ENCODE measurements at regions not wholly inside any gene's neighbourhood (a gene's known extent, or its start where the extent isn't known, plus 50 kb on each side); places are given as distances from the start of the nearest gene placed in this dataset.

DNA sequence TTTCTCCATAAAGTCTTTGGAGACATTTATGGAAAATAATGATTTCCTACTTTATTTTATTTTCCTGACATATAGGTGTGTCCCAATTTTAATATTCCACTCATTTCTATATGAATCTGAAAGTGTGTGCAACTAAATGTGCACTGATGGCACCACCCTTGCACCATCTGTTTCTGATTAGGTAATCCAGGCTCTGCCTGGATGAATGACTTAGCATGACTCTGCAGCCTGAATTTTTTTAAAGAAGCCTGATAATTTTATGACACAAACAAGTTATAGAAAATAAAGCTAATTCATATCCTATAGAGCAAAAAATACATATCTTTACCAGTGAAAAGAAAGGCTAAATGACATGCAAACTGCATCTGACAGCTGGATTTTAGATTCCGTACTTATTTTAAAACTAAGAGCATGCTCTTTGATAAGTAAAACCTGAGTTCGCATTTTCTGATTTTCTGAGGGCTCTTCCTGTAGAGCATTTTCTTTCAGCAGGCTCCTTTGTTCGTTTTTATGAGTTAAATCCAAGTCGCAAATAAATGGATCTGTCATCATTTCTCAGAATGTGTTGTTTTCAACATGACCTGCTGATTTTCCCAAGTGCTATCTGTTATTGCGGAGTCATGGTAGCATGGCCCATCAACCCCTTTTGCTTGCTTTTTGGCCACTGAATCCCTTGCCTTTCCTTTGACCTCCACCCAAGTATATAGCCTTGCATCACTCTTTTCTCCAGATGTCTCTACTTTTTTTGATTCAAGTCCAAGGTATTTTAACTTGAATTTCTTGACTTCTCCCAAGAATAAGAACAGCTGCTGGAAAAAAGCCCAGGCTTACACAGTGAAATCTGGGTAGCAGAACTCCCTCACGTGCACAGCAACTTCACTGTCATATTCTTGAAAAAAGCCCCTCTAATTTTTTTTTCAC lies 52.8 kb upstream of the LYPLAL1 start:
- intact Hi-C loops (cut with DNase I, micrococcal nuclease): no loop called here
- no peaks in the 10 kb centered on the region for H3K36me3 Mint-ChIP-seq (ENCODE audit: low read depth)
- no peak overlapping the region for H3K4me3 Mint-ChIP-seq
- POLR2A ChIA-PET: no interaction called here
- H3K27me3 Mint-ChIP-seq: no peaks in the 10 kb centered on the region
- no peaks in the 10 kb centered on the region for H3K9me3 Mint-ChIP-seq (ENCODE audit: low read depth)
- ATAC-seq (no peak), DNase-seq (no peak)
- no peaks in the 10 kb centered on the region for H3K4me1 Mint-ChIP-seq
- H3K27ac Mint-ChIP-seq: no peak overlapping the region
- CTCF ChIA-PET: interaction anchor here (0.6 kb wide), 1 partner anchor 13 kb away, joined by 3 read pairs; no protein-coding TSS in a partner anchor

DNA sequence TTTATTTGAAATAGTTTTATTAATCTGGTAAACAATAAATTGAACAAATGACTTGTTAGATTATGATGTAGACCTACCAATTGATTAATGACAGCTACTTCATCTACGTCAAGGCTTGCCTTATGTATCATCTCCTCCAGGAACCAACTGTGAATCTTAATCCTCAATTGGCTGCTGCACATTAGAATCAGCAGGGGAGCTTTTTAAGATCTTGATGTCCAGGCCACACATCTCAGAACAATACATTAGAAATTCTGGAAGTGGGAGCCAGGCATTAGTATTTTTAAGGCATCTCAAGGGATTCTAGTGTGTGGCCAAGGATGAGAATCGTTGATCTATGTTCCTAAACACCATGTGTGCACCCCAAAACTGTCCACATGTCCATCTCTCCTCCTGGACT lies 52.0 kb upstream of the LYPLAL1 start:
- ChIA-PET POLR2A (no interaction called here), CTCF (no interaction called here)
- intact Hi-C loops (cut with DNase I, micrococcal nuclease): no loop called here
- H3K4me3 Mint-ChIP-seq: no peak overlapping the region
- DNase-seq: no peak
- ATAC-seq: no peak
- H3K4me1 Mint-ChIP-seq: no peaks in the 10 kb centered on the region
- no peak overlapping the region for H3K27ac Mint-ChIP-seq
- no peaks in the 10 kb centered on the region for H3K27me3 Mint-ChIP-seq
- no peaks in the 10 kb centered on the region for H3K9me3 Mint-ChIP-seq (ENCODE audit: low read depth)
- no peaks in the 10 kb centered on the region for H3K36me3 Mint-ChIP-seq (ENCODE audit: low read depth)

DNA sequence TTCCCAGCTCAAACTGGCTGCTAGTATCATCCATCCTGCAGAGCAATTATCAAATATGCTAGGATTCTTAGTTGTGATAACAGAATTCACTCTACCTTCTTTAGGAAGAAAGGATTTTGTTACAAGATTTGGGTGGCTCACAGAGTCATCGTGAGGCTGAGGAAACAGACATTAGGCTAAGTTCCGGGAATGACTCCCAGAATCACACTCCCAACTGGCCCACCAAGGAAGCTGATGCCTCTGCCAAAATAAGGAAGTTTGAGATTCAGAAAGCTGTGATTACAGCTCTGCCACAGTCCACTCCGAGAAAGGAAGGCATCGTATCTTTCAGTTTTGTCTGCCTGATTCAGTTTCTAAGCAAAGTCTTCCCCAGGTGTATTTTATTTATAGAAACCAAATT lies 50.6 kb upstream of the LYPLAL1 start:
- H3K27ac Mint-ChIP-seq: no peak overlapping the region
- no peak overlapping the region for H3K4me3 Mint-ChIP-seq
- H3K36me3 Mint-ChIP-seq (ENCODE audit: low read depth): no peaks in the 10 kb centered on the region
- POLR2A ChIA-PET: no interaction called here
- CTCF ChIA-PET: no interaction called here
- DNase-seq (no peak), ATAC-seq (no peak)
- H3K9me3 Mint-ChIP-seq (ENCODE audit: low read depth): no peaks in the 10 kb centered on the region
- no peaks in the 10 kb centered on the region for H3K4me1 Mint-ChIP-seq
- peaks cover 5% of the 10 kb centered on the region for H3K27me3 Mint-ChIP-seq
- intact Hi-C loops (cut with DNase I, micrococcal nuclease): no loop called here

All from activated CD4-positive, alpha-beta T cell treated with anti-CD3 and anti-CD28 coated beads for 36 hours (primary cell).